Inflammatory macrophage treated with lipopolysaccharide for 1 hour (primary cell): ENCODE measurements at regions not wholly inside any gene's neighbourhood (a gene's known extent, or its start where the extent isn't known, plus 50 kb on each side); places are given as distances from the start of the nearest gene placed in this dataset.
A peak's percentile ranks its signal among the peaks of the same experiment; 100 is the strongest.
"Not testable (repeated sequence)": the region's sequence is repeated elsewhere in the genome, so short reads cannot be mapped to it uniquely, and the experiment has no call there.

ENCODE experiments used
- DNase-seq, 2 donors: peaks; one replicate each; pipeline ENCODE4 v3.0.0-alpha.2; 2020 to 2022

- no peak for DNase-seq
Measured at GRCh38 chr20:29427201-29428060, 1830.0 kb upstream of the DEFB115 start.

DNA sequence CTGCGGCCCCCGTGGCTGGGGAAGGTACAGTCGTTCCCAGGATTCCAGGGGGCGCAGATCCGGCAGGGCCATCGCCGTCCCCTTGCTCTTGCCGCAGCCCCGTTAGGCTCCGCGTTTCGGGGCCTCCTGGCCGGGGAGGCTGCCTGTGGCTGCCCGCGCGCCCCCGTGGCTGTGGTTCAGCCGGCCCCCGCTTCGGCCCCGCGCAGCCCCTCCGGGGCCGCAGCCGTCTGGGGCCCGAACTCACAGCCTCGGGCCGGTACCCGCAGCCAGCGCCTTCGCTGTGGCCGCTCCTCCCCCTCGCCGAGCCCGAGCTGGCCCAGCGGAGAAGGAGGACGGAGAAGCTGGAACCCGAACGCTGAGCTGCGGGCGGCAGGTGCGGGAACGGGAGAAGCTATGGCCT is 1826.9 kb upstream of the DEFB115 start:
- DNase-seq = no peak

DNA sequence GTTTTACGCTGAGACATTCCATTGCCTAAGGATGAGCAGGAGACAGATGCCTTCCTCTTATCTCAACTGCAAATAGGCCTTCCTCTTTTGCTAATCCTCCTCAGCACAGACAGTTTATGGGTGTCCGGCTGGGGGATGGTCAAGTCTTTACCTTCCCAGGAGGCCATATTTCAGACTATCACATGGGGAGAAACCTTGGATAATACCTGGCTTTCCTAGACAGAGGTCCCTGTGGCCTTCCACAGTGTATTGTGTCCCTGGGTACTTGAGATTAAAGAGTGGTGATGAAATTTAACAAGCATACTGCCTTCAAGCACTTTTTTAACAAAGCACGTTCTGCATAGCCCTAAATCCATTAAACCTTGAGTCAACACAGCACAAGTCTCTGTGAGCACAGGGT is 1816.7 kb upstream of the DEFB115 start:
- DNase-seq = not testable (repeated sequence)

DNA sequence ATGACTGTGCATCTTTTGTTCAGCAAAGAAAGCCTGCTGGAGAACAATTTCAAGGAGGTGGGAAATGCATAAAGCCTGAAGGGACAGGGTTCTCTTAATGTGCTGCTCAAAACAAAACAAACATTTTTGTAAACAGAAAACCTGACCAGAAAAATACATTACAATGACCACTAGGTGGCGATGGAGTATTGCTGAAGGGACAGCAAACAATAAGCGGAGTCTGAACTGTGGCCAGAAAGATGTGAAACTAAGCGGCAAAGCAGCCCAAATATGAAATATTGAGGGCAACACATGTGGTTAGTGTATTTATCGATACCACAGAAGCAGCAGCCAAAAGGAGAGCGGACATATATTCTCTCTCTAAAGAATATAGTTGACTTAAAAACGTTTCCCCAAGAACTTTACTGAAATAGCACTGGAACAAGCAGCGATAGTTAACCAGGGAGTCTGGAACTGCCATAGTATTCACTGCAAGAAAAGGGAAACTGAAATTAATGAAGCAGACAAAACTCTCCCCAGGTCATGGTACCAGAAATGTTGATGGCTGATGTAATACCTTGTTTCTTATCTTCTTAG is 1814.2 kb upstream of the DEFB115 start:
- peak; percentile 5 to 33 for DNase-seq

DNA sequence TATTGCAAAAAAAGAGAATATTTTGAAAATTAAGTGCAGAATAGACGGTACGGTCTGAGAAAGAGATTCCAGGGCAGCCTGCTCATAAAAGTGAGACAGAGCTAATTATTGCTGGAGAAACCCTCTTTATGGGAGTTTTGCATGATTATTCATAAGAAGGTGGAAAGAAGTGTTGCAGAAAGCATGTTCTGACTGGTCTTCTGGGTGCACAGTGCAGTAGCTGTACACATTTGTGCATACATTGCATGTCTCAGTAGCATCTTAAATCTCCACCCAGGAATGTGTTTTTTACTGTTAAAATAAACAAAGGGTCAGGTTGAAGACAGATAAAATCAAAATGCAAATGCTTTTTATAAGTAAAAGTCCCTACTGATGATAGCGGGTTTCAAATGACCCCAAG is 1813.6 kb upstream of the DEFB115 start:
- DNase-seq = no peak

GRCh38 chr20:29445050-29445907 is 1812.2 kb upstream of the DEFB115 start:
- DNase-seq = peak; percentile 1 to 34

- DNase-seq = not testable (repeated sequence)
Measured at GRCh38 chr20:29447517-29448484, 1809.7 kb upstream of the DEFB115 start.

GRCh38 chr20:29448806-29449470 is 1808.5 kb upstream of the DEFB115 start:
- no peak for DNase-seq

GRCh38 chr20:29452186-29452585 is 1805.3 kb upstream of the DEFB115 start:
- DNase-seq = no peak

DNA sequence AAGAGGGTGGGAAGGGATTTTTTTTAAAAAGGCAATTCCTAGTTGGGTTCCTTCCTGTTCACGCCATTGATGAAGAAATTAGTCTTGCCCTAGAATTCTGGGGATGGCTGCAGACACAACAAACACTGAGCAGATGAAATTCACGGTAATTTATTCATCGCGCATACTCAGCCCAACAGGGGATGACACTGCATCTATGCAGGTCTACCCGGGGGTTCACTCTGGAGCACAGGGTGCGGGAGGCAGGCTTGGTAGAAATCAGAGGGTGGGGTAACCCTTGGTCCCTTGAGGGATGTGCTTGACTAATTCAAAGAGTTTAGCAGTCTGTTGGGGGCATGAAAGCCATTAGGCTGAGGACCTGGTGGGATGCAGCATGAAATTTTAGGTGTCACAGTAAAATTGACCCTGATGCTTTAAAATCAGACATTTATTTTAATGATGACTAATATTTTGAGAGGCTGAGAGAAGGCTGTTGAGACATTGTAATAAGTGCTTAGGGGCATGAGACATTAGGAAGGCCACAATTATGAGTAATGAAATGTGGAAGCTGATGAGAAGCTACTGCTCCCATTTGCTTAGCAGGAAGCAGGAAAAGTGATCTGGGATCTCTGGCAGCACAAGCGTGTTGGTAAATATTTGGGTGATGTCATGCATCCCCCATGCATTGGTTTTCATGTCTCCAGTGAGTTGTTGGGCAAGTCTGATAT is 1800.3 kb upstream of the DEFB115 start:
- not testable (repeated sequence) for DNase-seq

GRCh38 chr20:29472606-29473005 is 1784.9 kb upstream of the DEFB115 start:
- no peak for DNase-seq

GRCh38 chr20:29492840-29493239 is 1764.6 kb upstream of the DEFB115 start:
- not testable (repeated sequence) for DNase-seq

DNA sequence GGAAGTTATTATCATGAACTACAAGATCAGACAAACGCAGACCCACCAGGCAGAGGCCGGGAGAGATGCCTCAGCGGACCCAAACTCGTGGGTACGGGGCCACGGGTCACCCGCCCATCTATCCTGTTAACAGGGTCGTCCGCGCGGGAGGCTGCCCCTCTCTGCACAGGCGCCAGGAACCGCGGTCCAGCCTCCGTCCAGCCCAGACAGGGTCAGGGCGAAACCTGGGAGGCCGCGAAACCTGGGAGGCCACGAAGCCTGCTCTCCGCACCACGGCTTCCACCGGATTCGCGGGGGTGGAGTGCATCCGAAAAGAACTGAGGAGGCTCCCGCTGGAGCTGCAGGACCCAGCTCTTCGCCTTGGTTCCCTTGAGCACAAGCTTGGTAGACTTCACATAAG is 1760.7 kb upstream of the DEFB115 start:
- not testable (repeated sequence) for DNase-seq

GRCh38 chr20:29497261-29497671 is 1760.2 kb upstream of the DEFB115 start:
- DNase-seq = no peak

DNA sequence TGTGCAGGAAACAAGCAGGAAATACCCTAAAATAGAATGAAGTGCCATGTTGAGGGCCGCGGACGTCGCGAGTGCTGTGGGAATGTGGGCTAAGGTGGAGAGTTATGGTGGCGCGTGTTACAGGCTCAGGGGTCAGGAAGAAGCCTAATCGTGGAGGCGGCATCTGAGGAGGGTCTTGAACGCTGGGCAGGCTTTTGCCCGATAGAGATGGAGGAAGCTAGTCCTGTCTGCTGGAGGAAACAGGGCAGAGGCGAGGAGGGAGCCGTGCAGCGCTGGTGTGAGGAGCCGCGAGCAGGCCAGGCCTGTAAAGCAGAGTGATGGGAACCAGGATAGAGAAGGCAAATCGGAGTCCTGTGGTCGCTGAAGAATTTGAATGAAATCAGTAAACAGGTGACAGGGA is 1759.8 kb upstream of the DEFB115 start:
- not testable (repeated sequence) for DNase-seq

DNA sequence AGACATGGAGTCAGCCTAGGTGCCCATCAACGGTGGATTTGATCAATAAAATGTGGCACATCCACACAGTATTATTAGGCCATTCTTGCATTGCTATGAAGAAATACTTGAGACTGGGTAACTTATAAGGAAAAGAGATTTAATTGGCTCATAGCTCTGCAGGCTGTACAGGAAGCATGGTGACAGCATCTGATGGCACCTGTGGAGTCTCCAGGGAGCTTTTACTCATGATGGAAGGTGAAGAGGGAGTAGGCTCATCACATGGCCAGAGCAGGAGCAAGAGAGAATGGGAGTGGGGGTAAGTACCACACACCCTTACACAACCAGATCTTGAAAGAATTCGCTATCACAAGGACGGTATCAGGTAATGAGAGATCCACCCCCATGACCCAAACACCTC is 1756.7 kb upstream of the DEFB115 start:
- DNase-seq = not testable (repeated sequence)

- DNase-seq = not testable (repeated sequence)
Measured at GRCh38 chr20:29514634-29515033, 1742.8 kb upstream of the DEFB115 start.

DNA sequence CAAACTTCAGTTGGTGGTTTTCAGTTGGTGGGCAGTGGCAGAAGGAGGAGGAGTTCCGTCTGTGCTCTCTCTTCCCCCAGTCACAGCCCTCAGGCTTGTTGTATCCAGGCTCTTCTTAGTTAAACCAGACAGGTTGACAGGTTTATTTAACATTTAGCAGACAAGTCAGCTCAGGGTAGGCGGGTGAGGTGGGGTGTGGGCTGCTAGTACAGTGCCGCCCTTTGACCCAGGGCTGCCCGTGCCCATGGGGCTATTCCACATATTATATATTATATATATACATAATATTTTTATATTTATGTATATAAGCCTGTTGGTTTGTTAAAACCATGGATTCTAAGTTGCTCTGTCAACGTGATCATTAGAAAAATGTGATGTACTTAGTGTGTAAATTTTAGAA is 1740.6 kb upstream of the DEFB115 start:
- not testable (repeated sequence) for DNase-seq

DNA sequence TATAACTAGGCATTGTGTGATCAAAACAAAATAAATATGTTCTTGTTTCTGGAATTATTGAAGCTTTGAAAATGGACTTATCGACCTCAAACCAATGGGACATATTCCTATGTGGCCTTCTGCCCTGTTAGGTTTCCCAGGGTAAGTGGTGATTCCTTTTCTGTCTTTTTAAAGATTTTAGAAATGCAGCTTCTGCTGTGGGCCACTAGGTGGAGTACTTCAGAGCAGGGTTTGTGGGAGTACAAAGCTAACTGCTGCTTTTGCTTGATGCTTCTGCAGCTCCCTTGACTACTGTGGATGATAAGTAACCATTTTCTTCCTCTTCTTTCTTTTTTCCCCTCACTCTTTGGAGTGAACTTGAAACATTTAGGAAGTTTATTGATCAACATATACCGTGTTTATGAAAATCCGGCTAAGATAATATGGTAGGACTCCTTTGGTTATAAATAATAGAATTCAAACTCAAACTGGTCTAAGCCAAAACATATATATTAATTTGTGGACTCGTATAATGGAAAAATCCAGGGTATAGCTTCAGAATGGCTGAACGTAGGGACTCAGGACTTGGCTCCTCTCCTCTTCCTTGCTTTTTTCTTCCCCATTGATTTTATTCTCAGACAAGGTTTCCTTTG is 1737.7 kb upstream of the DEFB115 start:
- DNase-seq = not testable (repeated sequence)

GRCh38 chr20:29533566-29534177 is 1723.8 kb upstream of the DEFB115 start:
- not testable (repeated sequence) for DNase-seq
